H9 (cell line): ENCODE measurements at regions not wholly inside any gene's neighbourhood (a gene's known extent, or its start where the extent isn't known, plus 50 kb on each side); places are given as distances from the start of the nearest gene placed in this dataset.

Source experiments
- DNase-seq: peaks from one replicate; pipeline ENCODE4 v3.0.0-alpha.2; 2017
- H2AFZ ChIP-seq: one replicate; pipeline ENCODE4 v1.6.1; 2013; ENCODE audit warnings: mild to moderate bottlenecking, low read length, control low read depth, moderate library complexity
- H2AK5ac ChIP-seq: 2 replicates; pipeline ENCODE4 v1.6.1; 2013; ENCODE audit warnings: low read length, control low read depth, mixed read lengths; ENCODE audit not compliant: insufficient read length
- H2BK120ac ChIP-seq: one replicate; pipeline ENCODE4 v1.6.1; 2013; ENCODE audit warnings: low read depth, mild to moderate bottlenecking, low read length, control low read depth, inconsistent platforms; ENCODE audit not compliant: poor library complexity, severe bottlenecking
- H2BK12ac ChIP-seq: 2 replicates; pipeline ENCODE4 v1.6.1; 2013; ENCODE audit warnings: low read length, control low read depth, mixed read lengths, low read depth; ENCODE audit not compliant: insufficient read length
- H2BK15ac ChIP-seq: 2 replicates; pipeline ENCODE4 v1.6.1; 2013; ENCODE audit warnings: low read depth, low read length, control low read depth
- H2BK20ac ChIP-seq: one replicate; pipeline ENCODE4 v1.6.1; 2013; ENCODE audit warnings: low read depth, mild to moderate bottlenecking, low read length, control low read depth, inconsistent platforms; ENCODE audit not compliant: poor library complexity, severe bottlenecking
- H2BK5ac ChIP-seq: 2 replicates; pipeline ENCODE4 v1.6.1; 2013; ENCODE audit warnings: low read length, control low read depth, mixed read lengths; ENCODE audit not compliant: insufficient read length
- H3K14ac ChIP-seq: 2 replicates; pipeline ENCODE4 v1.6.1; 2013; ENCODE audit warnings: low read length, control low read depth; ENCODE audit not compliant: insufficient read depth
- H3K18ac ChIP-seq: 2 replicates; pipeline ENCODE4 v1.6.1; 2013; ENCODE audit warnings: low read depth, mild to moderate bottlenecking, mixed read lengths, low read length, control low read depth; ENCODE audit not compliant: insufficient read length
- H3K23ac ChIP-seq: 2 replicates; pipeline ENCODE4 v1.6.1; 2013; ENCODE audit warnings: low read length, control low read depth, mixed read lengths, low read depth; ENCODE audit not compliant: insufficient read length
- H3K23me2 ChIP-seq: 2 replicates; pipeline ENCODE4 v1.6.1; 2013; ENCODE audit warnings: low read depth, mild to moderate bottlenecking, mixed read lengths, low read length, control low read depth; ENCODE audit not compliant: insufficient read length, poor library complexity, severe bottlenecking
- H3K27ac ChIP-seq: 2 replicates; pipeline ENCODE4 v1.5.1; 2013; ENCODE audit warnings: low read length, control low read depth, mixed read lengths, low read depth; ENCODE audit not compliant: insufficient read length
- H3K27me3 ChIP-seq: 2 replicates; pipeline ENCODE4 v1.6.1; 2013; ENCODE audit warnings: low read length, control low read depth, inconsistent platforms; ENCODE audit not compliant: insufficient read depth
- H3K4ac ChIP-seq: 2 replicates; pipeline ENCODE4 v1.6.1; 2013; ENCODE audit warnings: low read depth, mild to moderate bottlenecking, control low read depth, inconsistent platforms, low read length, moderate library complexity
- H3K4me1 ChIP-seq: 2 replicates; pipeline ENCODE4 v1.6.1; 2013; ENCODE audit warnings: low read length, control low read depth, inconsistent platforms; ENCODE audit not compliant: insufficient read depth
- H3K4me2 ChIP-seq: 2 replicates; pipeline ENCODE4 v1.6.1; 2013; ENCODE audit warnings: low read length, control low read depth, mixed read lengths; ENCODE audit not compliant: insufficient read length, insufficient read depth
- H3K56ac ChIP-seq: 2 replicates; pipeline ENCODE4 v1.6.1; 2013; ENCODE audit warnings: low read depth, mild to moderate bottlenecking, mixed read lengths, low read length, control low read depth; ENCODE audit not compliant: insufficient read length
- H3K79me1 ChIP-seq: 2 replicates; pipeline ENCODE4 v1.6.1; 2013; ENCODE audit warnings: low read depth, mild to moderate bottlenecking, moderate library complexity, low read length, control low read depth, inconsistent platforms; ENCODE audit not compliant: insufficient read depth, poor library complexity, severe bottlenecking
- H3K79me2 ChIP-seq: 2 replicates; pipeline ENCODE4 v1.6.1; 2013; ENCODE audit warnings: low read length, control low read depth, inconsistent platforms; ENCODE audit not compliant: insufficient read depth
- H3K9ac ChIP-seq: 2 replicates; pipeline ENCODE4 v1.6.1; 2013; ENCODE audit warnings: low read length, control low read depth, mixed read lengths; ENCODE audit not compliant: insufficient read length; ENCODE audit errors: extremely low read depth
- H3K9me3 ChIP-seq: one replicate; pipeline ENCODE4 v1.6.1; 2013; ENCODE audit warnings: low read depth, low read length, inconsistent platforms; ENCODE audit not compliant: control insufficient read depth
- H3T11ph ChIP-seq: one replicate; pipeline ENCODE4 v1.6.1; 2013; ENCODE audit warnings: mild to moderate bottlenecking, low read length, control low read depth, inconsistent platforms
- H4K20me1 ChIP-seq: one replicate; pipeline ENCODE4 v1.6.1; 2013; ENCODE audit not compliant: control insufficient read depth, insufficient read length, insufficient read depth
- H4K5ac ChIP-seq: 2 replicates; pipeline ENCODE4 v1.6.1; 2013; ENCODE audit warnings: low read depth, mild to moderate bottlenecking, mixed read lengths, low read length, control low read depth; ENCODE audit not compliant: insufficient read length
- H4K8ac ChIP-seq: replicated peaks from 2 replicates; pipeline ENCODE4 v1.6.1; 2013; ENCODE audit warnings: low read length, control low read depth, mixed read lengths, low read depth; ENCODE audit not compliant: insufficient read length
- H4K91ac ChIP-seq: 2 replicates; pipeline ENCODE4 v1.6.1; 2013; ENCODE audit warnings: low read depth, mild to moderate bottlenecking, moderate library complexity, mixed read lengths, low read length, control low read depth; ENCODE audit not compliant: insufficient read length
- H3K27ac Mint-ChIP-seq, 3 experiments: 2 replicates in 2 of 3; 3 replicates in 1 of 3; pipeline ENCODE4 v1.8.0; 2020 to 2021; ENCODE audit warnings: mixed read lengths in 3 of 3, mild to moderate bottlenecking in 1 of 3, moderate library complexity in 1 of 3
- H3K27me3 Mint-ChIP-seq: 2 replicates; pipeline ENCODE4 v1.8.0; 2021; ENCODE audit warnings: low read depth, mild to moderate bottlenecking, moderate library complexity, mixed read lengths
- H3K36me3 Mint-ChIP-seq, 3 experiments: 2 replicates in 2 of 3; 3 replicates in 1 of 3; pipeline ENCODE4 v1.8.0; 2020 to 2021; ENCODE audit warnings: low read depth in 3 of 3, mixed read lengths in 3 of 3; ENCODE audit not compliant: insufficient read depth in 1 of 3
- H3K4me1 Mint-ChIP-seq, 2 experiments: 2 replicates each; pipeline ENCODE4 v1.8.0; 2020; ENCODE audit warnings: mixed read lengths in 2 of 2
- H3K4me3 Mint-ChIP-seq, 2 experiments: 2 replicates in 1 of 2; 3 replicates in 1 of 2; pipeline ENCODE4 v1.8.0; 2020 to 2021; ENCODE audit warnings: mild to moderate bottlenecking in 2 of 2, mixed read lengths in 2 of 2, moderate library complexity in 1 of 2
- H3K9me3 Mint-ChIP-seq, 2 experiments: 2 replicates in 1 of 2; 3 replicates in 1 of 2; pipeline ENCODE4 v1.8.0; 2020; ENCODE audit warnings: mild to moderate bottlenecking in 2 of 2, mixed read lengths in 2 of 2, moderate library complexity in 1 of 2
- WGBS: extraction: QIAGEN DNeasy Blood & Tissue Kit; methylation state at CpG from one replicate; pipeline ENCODE4 v1.1.7; 2013; ENCODE audit warnings: missing lambda C conversion rate, low lambda C conversion rate, mixed read lengths; ENCODE audit not compliant: insufficient read length; ENCODE audit errors: extremely low coverage; 5-methylcytosine and 5-hydroxymethylcytosine counted together
- TF ChIP-seq, protein P1 (sequence below): fragments of 200-600 bp; sonication (generic); conservative IDR thresholded peaks from 3 replicates; pipeline ENCODE4 v1.8.0; 2021; ENCODE audit warnings: antibody characterized with exemption, mild to moderate bottlenecking

DNA sequence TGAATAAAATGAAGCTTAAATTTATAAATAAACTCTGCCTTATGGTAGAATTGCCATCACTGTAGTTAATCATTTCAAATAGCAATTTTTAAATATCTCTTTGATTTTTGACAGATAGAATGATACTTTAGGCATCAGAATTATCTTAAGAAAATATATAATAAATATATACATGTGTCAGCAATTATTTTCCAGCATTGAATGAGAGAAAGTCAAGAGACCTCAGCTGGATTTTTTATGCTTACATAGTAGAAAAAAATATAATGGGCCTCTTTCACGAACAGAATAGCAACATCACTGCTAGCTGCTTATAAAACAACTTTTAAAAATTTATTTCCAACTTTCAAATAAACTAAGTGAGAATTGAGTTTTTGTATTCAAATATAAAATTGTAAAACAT is 424.0 kb upstream of the MAGEB16 start:
- Histone ChIP-seq H2AK5ac (no peak overlapping the region), H3K23me2 (no peaks in the 10 kb centered on the region), H3K23ac (no peak overlapping the region), H2AFZ (no peak overlapping the region), H3K27me3 (no peaks in the 10 kb centered on the region), H3K27ac (no peak overlapping the region), H2BK20ac (no peak overlapping the region), H4K20me1 (no peaks in the 10 kb centered on the region), H3K4me2 (no peak overlapping the region), H4K8ac (no peak overlapping the region), H3T11ph (no peak overlapping the region), H3K4ac (no peak overlapping the region), H3K9ac (no peak overlapping the region), H2BK5ac (no peak overlapping the region), H3K18ac (no peak overlapping the region), H4K91ac (no peak overlapping the region), H3K4me1 (no peaks in the 10 kb centered on the region), H3K9me3 (peaks cover 10% of the 10 kb centered on the region), H2BK15ac (no peak overlapping the region), H3K79me1 (no peaks in the 10 kb centered on the region), H3K56ac (no peak overlapping the region), H3K79me2 (no peaks in the 10 kb centered on the region), H2BK120ac (no peak overlapping the region), H2BK12ac (no peak overlapping the region), H4K5ac (no peak overlapping the region), H3K14ac (no peak overlapping the region)
- Mint-ChIP-seq H3K4me1 (no peaks in the 10 kb centered on the region), H3K36me3 (peaks cover 0 to 6% (median 0%) of the 10 kb centered on the region in 3 experiments; a peak in 1 of 7 replicates), H3K9me3 (peaks cover 30 to 32% of the 10 kb centered on the region in 2 experiments), H3K27me3 (no peaks in the 10 kb centered on the region), H3K4me3 (no peak overlapping the region), H3K27ac (no peak overlapping the region)
- DNase-seq: no peak
- WGBS: no CpG with 5 or more reads among the region's 1 CpG
- TF ChIP-seq, protein P1, sequence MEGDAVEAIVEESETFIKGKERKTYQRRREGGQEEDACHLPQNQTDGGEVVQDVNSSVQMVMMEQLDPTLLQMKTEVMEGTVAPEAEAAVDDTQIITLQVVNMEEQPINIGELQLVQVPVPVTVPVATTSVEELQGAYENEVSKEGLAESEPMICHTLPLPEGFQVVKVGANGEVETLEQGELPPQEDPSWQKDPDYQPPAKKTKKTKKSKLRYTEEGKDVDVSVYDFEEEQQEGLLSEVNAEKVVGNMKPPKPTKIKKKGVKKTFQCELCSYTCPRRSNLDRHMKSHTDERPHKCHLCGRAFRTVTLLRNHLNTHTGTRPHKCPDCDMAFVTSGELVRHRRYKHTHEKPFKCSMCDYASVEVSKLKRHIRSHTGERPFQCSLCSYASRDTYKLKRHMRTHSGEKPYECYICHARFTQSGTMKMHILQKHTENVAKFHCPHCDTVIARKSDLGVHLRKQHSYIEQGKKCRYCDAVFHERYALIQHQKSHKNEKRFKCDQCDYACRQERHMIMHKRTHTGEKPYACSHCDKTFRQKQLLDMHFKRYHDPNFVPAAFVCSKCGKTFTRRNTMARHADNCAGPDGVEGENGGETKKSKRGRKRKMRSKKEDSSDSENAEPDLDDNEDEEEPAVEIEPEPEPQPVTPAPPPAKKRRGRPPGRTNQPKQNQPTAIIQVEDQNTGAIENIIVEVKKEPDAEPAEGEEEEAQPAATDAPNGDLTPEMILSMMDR: no peak
